Epithelial cell of esophagus (primary cell): ENCODE measurements at regions not wholly inside any gene's neighbourhood (a gene's known extent, or its start where the extent isn't known, plus 50 kb on each side); places are given as distances from the start of the nearest gene placed in this dataset.
A peak's percentile ranks its signal among the peaks of the same experiment; 100 is the strongest.

Experiments
- DNase-seq: peaks from one replicate; pipeline ENCODE4 v3.0.0; 2010; ENCODE audit warnings: low read depth
- H3K4me3 ChIP-seq: 2 replicates; pipeline ENCODE4 v1.5.1; 2011; ENCODE audit warnings: mild to moderate bottlenecking, low read length, control low read depth
- TF ChIP-seq, protein P1 (sequence below): IDR thresholded peaks from 2 replicates; pipeline ENCODE4 v1.5.1; 2011; ENCODE audit warnings: low read depth, mild to moderate bottlenecking, low read length, control low read depth, inconsistent platforms; ENCODE audit not compliant: insufficient read depth; ENCODE audit errors: missing control alignments

DNA sequence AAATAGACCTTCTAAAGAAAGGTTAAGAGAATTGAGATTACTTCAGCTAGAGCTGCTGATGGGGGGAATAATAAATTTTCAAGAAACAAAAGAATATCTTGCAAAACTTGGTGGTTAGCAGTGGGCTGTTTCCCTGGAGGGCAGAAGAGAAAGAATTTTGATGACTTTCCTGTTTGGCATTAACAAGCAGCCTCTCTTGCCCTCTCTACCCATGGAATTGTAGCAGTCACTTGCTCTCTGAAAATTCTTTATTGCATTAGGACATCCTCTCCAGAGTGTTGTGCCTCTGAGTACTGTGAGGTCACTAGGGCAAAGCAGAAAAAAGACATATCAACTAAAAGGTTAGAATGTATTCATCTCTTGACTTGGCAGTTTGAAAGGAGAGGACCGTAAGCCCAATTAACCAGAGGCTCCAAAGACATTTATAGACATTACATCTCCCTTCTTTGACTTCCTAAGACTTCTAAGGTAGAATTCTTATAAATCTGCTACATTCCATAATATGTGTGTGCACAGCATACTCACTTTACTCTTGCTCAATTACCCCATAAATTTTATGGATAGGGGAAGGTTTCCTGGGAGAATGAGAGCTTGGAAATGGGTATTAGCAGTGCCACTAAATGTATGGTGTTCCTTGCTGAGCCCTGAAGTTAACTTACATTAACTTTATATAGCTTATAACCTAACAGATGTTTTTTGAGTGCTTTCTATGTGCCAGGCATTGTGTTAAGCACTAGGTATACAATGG lies 215.3 kb downstream of the KIF20B start:
- no peak overlapping the region for H3K4me3 ChIP-seq
- DNase-seq: peak; percentile 35
- TF ChIP-seq, protein P1, sequence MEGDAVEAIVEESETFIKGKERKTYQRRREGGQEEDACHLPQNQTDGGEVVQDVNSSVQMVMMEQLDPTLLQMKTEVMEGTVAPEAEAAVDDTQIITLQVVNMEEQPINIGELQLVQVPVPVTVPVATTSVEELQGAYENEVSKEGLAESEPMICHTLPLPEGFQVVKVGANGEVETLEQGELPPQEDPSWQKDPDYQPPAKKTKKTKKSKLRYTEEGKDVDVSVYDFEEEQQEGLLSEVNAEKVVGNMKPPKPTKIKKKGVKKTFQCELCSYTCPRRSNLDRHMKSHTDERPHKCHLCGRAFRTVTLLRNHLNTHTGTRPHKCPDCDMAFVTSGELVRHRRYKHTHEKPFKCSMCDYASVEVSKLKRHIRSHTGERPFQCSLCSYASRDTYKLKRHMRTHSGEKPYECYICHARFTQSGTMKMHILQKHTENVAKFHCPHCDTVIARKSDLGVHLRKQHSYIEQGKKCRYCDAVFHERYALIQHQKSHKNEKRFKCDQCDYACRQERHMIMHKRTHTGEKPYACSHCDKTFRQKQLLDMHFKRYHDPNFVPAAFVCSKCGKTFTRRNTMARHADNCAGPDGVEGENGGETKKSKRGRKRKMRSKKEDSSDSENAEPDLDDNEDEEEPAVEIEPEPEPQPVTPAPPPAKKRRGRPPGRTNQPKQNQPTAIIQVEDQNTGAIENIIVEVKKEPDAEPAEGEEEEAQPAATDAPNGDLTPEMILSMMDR: no peak

GRCh38 chr10:89921403-89921802 lies 220.0 kb downstream of the KIF20B start:
- TF ChIP-seq, protein P1: no peak
- DNase-seq: peak; percentile 96
- H3K4me3 ChIP-seq: no peak overlapping the region

GRCh38 chr10:89923661-89924060 lies 222.3 kb downstream of the KIF20B start:
- TF ChIP-seq, protein P1: no peak
- H3K4me3 ChIP-seq: no peak overlapping the region
- DNase-seq: peak; percentile 63

DNA sequence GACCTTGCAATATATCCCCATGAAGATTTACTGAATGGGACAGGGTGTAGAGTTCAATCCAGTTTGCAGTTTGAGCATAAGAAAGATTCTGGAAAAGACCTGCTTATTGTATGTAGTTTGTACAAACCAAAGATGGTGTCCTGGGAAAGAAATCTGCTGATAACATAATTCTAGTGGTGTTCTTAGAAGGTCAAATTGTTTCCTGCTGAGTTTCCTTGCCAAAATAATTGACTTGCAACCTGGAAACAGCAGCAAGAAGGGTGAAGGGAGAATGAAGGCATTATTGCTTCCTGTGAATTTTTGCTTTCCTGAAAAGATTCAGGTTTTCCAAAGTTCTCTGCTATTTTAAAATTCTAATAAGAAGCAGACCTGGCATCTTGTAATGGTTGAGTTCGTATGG lies 222.9 kb downstream of the KIF20B start:
- TF ChIP-seq, protein P1: no peak
- DNase-seq: no peak
- no peak overlapping the region for H3K4me3 ChIP-seq

GRCh38 chr10:89926736-89927135 lies 225.3 kb downstream of the KIF20B start:
- DNase-seq: no peak
- TF ChIP-seq, protein P1: no peak

DNA sequence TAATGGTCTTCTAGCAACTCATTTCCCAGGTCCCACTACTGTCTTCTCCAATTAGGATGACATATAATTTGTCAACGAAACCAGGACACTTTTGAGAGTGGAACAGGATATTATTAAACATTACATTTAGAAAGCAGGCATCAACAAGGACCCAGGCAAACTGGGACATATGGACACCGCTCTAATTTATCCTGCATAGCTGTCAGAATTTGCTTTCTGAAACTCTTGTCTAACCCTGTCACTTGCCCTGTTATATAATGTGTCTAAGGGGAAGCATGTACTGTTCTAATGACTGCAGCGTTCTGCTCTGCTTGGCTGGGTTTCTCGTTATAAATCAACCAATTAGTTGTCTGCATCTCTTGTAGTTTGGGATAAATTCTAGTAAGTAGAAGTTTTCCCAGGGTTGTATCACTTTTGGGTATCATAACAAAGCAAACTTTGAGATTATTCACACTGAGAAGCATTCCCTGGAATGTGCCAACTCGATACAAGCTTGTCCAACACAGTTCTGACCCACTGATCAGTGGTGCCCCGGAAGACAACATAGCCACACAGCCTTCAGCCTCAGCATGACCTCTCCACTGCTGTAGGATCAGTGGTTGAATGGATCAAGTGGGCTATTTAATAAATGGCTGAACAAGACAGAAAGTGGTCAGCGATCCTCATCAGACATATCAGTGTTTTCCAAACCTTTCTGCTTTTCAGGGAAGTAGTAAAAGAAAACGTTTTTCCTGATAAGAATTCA lies 228.1 kb downstream of the KIF20B start:
- DNase-seq: no peak
- TF ChIP-seq, protein P1: no peak
- H3K4me3 ChIP-seq: no peak overlapping the region

More at GRCh38 chr10:89926736-89927135, 225.3 kb downstream of the KIF20B start:
- no peak overlapping the region for H3K4me3 ChIP-seq

DNA sequence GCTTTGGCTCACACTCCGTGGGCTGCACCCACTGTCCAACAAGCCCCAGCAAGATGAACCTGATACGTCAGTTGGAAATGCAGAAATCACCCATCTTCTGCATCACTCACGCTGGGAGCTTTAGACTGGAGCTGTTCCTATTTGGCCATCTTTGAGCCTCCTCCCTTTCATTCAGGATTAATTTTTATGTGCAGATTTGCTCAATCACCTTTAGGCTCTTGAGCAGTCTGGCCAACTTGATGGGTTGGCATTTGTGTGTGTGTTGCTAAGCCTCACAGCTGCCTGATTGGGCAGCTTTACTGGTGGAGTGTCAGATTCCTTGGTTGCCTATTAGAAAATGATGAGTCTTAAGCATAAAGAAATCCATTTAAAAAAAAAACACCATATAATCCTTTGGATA lies 236.1 kb downstream of the KIF20B start:
- no peak for DNase-seq
- TF ChIP-seq, protein P1: no peak
- H3K4me3 ChIP-seq: no peak overlapping the region
